ENCODE measurements at regions not wholly inside any gene's neighbourhood (a gene's known extent, or its start where the extent isn't known, plus 50 kb on each side); places are given as distances from the start of the nearest gene placed in this dataset.

DNA sequence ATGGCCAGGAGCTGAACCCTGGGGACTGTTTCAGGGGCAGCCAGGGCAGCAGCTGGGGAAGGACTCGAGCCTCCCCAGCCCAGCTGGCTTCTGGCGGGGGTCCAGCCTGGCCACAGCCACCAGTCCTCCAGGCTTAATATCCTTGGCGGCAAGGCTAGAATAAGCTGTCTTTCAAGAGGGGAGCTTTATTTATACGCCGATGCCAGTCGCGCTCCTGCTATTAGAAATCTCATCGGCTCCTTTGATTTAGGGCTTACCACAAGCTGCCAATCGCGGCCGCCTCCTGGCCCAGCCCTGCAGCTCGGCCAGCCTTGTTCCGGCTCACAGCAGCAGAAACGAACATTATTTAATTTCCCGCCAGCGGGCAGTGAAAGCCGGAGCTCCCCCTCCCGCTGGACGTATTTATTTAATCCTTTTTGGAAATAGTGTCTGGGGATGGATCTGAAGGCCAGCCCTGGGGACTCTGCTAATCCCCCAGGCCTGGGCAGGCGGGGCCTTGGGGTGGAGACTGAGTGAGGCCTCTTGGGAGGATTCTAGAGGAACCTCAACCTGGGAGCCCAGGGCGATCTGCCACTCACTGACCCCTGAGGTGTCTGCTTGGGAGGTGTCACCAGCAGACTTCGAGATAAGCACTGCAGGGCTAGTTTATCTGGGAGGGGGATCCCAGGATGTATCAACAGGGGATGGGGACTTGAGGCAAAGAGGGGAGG is 363.1 kb downstream of the MN1 start:
- Histone ChIP-seq H3K4me1 (ENCODE audit: low read depth) (peaks cover 35% of the 10 kb centered on the region), H3K9me3 (ENCODE audit: low read depth) (no peaks in the 10 kb centered on the region), H3K27ac (peak overlapping the region; percentile 4), H3K36me3 (no peaks in the 10 kb centered on the region), H3K4me3 (no peak overlapping the region), H3K27me3 (no peaks in the 10 kb centered on the region)
- DNase-seq (ENCODE audit: low read depth in 1 of 2, low spot score in 1 of 2) = peak in 1 of 2 donors; percentile 63
- TF ChIP-seq, protein P1, sequence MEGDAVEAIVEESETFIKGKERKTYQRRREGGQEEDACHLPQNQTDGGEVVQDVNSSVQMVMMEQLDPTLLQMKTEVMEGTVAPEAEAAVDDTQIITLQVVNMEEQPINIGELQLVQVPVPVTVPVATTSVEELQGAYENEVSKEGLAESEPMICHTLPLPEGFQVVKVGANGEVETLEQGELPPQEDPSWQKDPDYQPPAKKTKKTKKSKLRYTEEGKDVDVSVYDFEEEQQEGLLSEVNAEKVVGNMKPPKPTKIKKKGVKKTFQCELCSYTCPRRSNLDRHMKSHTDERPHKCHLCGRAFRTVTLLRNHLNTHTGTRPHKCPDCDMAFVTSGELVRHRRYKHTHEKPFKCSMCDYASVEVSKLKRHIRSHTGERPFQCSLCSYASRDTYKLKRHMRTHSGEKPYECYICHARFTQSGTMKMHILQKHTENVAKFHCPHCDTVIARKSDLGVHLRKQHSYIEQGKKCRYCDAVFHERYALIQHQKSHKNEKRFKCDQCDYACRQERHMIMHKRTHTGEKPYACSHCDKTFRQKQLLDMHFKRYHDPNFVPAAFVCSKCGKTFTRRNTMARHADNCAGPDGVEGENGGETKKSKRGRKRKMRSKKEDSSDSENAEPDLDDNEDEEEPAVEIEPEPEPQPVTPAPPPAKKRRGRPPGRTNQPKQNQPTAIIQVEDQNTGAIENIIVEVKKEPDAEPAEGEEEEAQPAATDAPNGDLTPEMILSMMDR (IDR thresholded peaks at IDR 0.05; ENCODE audit: low read depth, low read length) = no peak

DNA sequence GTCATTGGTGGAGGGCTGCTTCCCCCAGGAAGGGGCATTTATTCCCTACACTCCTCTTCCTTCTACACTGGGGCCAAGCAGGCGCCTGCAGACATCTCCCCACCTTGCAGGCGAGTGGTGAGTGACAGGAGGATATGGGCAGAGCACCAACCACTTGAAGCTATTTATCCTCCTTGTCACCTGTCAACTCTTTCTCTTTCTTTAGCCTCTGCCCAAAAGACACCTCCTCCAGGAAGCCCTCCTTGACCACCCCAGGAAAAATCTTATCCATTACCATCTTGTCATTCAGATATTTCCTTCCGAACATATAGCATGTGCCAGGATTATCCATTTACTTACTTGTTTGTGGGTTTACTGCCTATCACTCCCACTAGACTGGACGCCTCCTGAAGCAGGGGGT is 362.4 kb downstream of the MN1 start:
- H3K4me3 ChIP-seq = no peak overlapping the region
- H3K4me1 ChIP-seq (ENCODE audit: low read depth) = peaks cover 31% of the 10 kb centered on the region
- no peak for DNase-seq (ENCODE audit: low read depth in 1 of 2, low spot score in 1 of 2)
- TF ChIP-seq, protein P1 (IDR thresholded peaks at IDR 0.05; ENCODE audit: low read depth, low read length) = no peak
- no peak overlapping the region for H3K27ac ChIP-seq
- no peaks in the 10 kb centered on the region for H3K27me3 ChIP-seq
- H3K36me3 ChIP-seq = no peaks in the 10 kb centered on the region
- H3K9me3 ChIP-seq (ENCODE audit: low read depth) = no peaks in the 10 kb centered on the region

DNA sequence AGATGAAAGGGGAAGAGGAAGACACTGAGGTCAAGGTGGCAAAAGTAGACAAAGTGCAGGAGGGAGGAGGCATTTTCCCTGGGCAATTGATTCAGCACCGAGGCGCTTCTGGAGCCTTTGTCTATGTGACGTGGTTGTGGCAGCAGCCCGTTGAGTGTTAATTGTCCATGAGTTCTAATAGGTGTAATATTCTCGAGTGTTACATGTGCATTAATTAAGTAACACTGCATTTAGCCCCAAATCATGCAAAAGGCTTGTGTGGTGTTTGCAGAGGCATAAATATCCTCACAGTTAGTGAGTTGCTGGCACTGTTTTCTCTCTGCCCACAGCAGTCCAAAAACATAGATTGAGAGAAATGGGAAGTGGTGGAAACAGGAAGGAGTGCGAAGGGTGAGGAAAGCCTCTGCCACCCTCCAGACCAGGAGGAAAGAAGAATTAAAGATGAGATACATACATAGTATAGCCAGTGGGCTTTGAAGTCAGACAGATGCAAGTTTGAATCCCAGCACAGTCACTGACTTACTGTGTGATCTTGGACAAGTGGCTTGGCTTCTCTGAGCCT is 361.2 kb downstream of the MN1 start:
- DNase-seq (ENCODE audit: low read depth in 1 of 2, low spot score in 1 of 2) = no peak
- Histone ChIP-seq H3K4me3 (no peak overlapping the region), H3K36me3 (no peaks in the 10 kb centered on the region), H3K27me3 (no peaks in the 10 kb centered on the region), H3K27ac (no peak overlapping the region), H3K9me3 (ENCODE audit: low read depth) (no peaks in the 10 kb centered on the region), H3K4me1 (ENCODE audit: low read depth) (peaks cover 31% of the 10 kb centered on the region)
- TF ChIP-seq, protein P1 (IDR thresholded peaks at IDR 0.05; ENCODE audit: low read depth, low read length) = no peak

DNA sequence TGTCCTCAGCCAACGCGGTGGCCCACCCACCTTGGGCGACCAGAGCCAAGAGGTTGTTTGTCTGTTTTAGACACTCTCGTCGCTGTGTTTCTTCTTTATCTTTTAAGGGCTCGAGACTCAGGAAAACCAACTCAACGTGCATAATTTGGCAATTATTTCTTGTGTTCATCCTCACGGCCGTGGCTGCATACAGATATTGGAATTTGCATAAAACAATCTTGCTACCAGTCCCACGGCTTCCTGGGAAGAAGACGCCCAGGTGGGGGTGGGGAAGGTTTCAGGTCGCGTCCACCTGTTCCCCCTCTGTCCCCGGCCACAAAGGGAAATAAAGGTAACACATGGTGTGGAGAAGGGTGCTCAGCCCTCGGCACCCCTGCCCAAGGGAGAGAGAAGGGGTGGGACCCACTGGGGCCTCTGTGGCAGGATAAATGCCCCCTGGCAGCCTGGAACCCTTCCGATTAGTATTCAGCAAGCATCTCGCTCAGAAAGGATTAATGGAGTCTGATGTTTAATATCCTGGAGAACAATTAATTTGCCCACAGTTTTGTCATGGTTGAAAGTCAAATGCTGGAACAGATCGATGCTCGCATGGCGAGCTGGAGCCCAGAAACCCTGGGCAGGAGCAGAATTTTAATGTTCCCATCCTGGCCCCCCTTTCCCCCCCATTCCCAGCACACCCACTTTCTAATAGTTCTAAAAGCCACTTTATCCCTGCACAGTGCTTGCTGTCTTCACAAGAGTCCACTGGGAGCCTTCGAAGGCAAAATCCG is 359.7 kb downstream of the MN1 start:
- H3K27ac ChIP-seq = no peak overlapping the region

DNA sequence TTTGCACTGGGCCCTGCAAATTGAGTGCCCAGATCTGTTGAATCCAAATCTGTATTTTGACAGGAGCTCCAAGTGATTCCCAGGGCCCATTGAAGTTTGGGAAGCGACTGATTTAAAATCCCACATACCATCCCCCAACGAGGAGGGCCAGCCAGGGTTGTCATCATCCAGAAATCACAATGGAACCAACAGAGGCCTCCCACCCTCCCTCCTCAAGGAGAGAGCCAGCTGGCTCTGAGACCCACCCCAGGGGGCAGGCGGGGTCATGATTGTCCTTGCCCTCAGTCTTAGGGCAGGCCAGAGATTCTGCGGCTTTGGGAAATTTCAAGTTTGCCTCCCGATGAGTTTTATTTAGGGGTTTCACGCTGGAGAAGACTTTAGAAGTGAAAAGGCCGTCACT is 358.2 kb downstream of the MN1 start:
- DNase-seq (ENCODE audit: low read depth in 1 of 2, low spot score in 1 of 2) = no peak
- H3K9me3 ChIP-seq (ENCODE audit: low read depth) = no peaks in the 10 kb centered on the region
- no peaks in the 10 kb centered on the region for H3K36me3 ChIP-seq
- no peak overlapping the region for H3K4me3 ChIP-seq
- TF ChIP-seq, protein P1 (IDR thresholded peaks at IDR 0.05; ENCODE audit: low read depth, low read length) = no peak
- H3K27me3 ChIP-seq = no peaks in the 10 kb centered on the region
- H3K4me1 ChIP-seq (ENCODE audit: low read depth) = peaks cover 23% of the 10 kb centered on the region
- no peak overlapping the region for H3K27ac ChIP-seq

More for the DNA sequence above, 359.7 kb downstream of the MN1 start:
- Histone ChIP-seq H3K36me3 (no peaks in the 10 kb centered on the region), H3K27me3 (no peaks in the 10 kb centered on the region), H3K9me3 (ENCODE audit: low read depth) (no peaks in the 10 kb centered on the region), H3K4me1 (ENCODE audit: low read depth) (peaks cover 23% of the 10 kb centered on the region), H3K4me3 (no peak overlapping the region)
- TF ChIP-seq, protein P1 (IDR thresholded peaks at IDR 0.05; ENCODE audit: low read depth, low read length) = no peak
- no peak for DNase-seq (ENCODE audit: low read depth in 1 of 2, low spot score in 1 of 2)

Data from cardiac muscle cell (in vitro differentiated cells and primary cell).